ENCODE measurements at regions not wholly inside any gene's neighbourhood (a gene's known extent, or its start where the extent isn't known, plus 50 kb on each side); places are given as distances from the start of the nearest gene placed in this dataset.
"Not testable (repeated sequence)": the region's sequence is repeated elsewhere in the genome, so short reads cannot be mapped to it uniquely, and the experiment has no call there.

DNA sequence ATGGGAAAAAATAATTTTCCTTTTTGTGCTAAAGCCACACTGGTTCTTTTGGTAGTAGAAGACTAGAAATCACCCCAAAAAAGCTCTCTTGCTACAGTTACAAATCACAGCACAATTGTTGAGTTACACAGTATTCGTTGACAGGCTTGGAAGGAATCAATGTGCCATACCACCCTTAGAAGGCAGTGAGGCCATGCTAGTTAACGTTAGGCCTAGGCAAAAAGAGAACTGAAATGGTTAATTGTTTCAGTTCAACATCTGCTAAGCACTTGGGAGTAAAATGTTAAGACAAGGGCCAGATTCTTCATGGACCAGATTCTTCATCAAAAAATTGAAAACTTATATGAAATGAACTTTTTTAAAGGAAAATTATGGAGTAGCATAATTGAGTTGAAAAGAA is 626.2 kb downstream of the UTRN start:
- TF ChIP-seq, protein P1, sequence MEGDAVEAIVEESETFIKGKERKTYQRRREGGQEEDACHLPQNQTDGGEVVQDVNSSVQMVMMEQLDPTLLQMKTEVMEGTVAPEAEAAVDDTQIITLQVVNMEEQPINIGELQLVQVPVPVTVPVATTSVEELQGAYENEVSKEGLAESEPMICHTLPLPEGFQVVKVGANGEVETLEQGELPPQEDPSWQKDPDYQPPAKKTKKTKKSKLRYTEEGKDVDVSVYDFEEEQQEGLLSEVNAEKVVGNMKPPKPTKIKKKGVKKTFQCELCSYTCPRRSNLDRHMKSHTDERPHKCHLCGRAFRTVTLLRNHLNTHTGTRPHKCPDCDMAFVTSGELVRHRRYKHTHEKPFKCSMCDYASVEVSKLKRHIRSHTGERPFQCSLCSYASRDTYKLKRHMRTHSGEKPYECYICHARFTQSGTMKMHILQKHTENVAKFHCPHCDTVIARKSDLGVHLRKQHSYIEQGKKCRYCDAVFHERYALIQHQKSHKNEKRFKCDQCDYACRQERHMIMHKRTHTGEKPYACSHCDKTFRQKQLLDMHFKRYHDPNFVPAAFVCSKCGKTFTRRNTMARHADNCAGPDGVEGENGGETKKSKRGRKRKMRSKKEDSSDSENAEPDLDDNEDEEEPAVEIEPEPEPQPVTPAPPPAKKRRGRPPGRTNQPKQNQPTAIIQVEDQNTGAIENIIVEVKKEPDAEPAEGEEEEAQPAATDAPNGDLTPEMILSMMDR (IDR thresholded peaks at IDR 0.05) = no peak
- no peak for TF ChIP-seq ZFX (IDR thresholded peaks at IDR 0.05; ENCODE audit: borderline replicate concordance)
- H3K27ac ChIP-seq = no peak overlapping the region

DNA sequence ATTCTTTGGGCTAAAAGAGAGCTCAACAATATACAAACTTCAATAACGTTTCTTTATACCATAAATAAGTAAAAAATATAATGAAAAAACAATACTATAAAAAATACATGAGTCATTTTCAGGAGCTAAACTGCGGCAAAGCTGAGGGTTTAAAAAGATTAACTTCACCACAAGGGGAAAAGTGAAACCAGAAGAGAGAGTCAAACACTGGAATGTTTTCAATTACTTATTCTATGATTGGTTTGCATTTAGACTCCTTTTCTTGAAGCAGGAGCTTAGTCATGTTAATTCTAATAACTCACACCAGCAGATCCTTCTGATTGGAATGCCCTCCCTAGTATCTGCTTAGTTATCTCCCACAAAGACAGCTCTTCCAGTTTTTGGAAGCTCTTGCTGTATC is 627.3 kb downstream of the UTRN start:
- no peak overlapping the region for H3K27ac ChIP-seq
- no peak for TF ChIP-seq ZFX (IDR thresholded peaks at IDR 0.05; ENCODE audit: borderline replicate concordance)
- TF ChIP-seq, protein P1 (IDR thresholded peaks at IDR 0.05) = no peak

DNA sequence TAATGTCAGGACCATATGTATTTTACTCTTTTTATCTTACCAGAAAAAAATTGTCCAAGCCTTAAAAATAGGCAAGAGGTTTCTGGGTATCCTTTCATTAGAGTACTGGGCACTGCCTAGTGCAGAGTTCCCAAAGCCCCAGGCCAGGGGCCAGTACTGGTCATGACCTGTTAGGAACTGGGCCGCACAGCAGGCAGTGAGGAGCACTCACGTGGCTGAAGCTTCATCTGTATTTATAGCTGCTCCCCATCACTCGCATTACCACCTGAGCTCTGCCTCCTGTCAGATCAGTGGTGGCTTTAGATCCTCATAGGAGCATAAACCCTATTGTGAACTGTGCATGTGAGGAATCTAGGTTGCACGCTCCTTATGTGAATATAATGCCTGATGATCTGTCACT is 632.9 kb downstream of the UTRN start:
- TF ChIP-seq ZFX (IDR thresholded peaks at IDR 0.05; ENCODE audit: borderline replicate concordance) = no peak
- TF ChIP-seq, protein P1 (IDR thresholded peaks at IDR 0.05) = no peak
- H3K27ac ChIP-seq = no peak overlapping the region

DNA sequence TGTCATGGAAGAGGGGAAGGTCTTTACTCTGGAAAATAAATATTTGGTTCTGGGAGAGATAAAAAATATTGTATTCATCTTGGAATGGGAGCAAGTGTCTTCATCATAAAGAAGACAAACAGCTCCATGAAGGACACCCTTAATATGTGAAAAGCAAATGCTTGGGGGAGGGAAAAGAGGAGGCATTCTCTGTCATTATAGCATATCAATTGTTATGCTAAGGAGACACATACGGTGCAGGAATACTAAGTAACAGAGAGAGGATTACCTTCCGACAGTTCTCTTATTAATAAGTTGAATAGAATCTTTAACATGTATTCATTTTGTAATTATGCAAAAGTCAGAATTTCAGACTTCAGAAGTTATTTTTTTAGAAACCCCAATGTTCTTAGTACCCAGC is 634.4 kb downstream of the UTRN start:
- no peak for TF ChIP-seq ZFX (IDR thresholded peaks at IDR 0.05; ENCODE audit: borderline replicate concordance)
- TF ChIP-seq, protein P1 (IDR thresholded peaks at IDR 0.05) = no peak
- peak overlapping the region; percentile 29; the same call in 1 of the 2 replicates for H3K27ac ChIP-seq

DNA sequence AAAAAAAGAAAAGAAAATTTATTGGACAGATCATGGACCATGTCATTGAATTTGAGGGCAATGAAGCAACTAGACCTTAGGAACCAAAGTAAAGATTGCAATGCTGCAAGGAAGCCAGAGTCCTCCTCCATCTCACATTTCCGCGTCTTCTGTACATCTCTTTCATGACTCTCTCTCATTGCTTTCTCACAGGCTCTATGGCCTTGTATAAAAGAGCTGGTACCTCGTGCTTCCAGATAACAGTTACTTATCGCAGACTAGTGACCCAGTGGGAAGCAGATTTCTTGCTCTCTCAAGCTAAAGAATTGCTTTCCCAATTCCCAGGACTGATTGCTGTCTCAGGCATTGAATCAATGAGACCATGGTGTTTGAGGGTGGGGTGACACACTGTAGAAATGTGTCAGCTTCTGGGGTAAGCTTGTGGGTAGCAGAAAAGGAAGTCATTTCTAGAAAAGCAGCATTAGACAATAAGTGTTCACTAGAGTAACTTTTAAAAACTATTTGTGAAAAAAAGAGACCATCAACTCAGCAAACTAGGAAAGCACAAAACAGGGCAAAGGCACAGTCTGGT is 635.3 kb downstream of the UTRN start:
- no peak overlapping the region for H3K27ac ChIP-seq
- TF ChIP-seq ZFX (IDR thresholded peaks at IDR 0.05; ENCODE audit: borderline replicate concordance) = no peak

DNA sequence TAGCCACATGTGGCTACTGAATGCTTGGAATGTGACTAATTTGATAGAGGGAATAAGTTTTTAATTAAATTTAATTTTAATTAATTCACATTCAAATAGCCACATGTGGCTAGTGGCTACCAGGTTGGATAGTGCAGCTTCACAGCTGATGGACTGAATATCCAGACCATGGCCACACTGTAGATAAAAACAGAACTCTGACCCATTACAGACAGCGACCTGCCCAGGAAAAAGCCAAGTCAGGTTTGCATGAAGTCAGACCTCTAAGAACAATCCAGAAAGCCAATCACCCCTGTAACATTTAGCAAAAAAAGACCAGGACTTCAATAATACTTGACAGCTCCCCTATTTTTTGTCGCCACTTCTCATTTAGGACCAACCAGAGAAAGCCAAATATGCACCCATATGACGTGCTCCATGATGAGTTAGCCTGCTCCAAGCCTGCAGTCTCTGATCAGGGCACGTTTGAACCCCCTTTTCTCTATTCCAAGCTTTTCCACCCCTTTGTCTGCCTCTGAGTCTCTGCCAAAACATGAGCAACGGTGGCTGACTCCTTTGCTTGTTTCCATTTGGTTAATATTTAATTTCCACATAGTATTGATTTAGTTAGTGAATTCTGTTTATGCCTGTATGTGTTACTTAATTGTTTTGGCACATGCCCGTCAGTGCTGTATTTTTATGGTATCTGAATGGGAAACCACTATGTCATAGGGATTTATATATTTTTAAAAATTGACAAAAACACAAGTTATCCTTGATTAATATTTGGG is 636.3 kb downstream of the UTRN start:
- H3K27ac ChIP-seq = no peak overlapping the region
- TF ChIP-seq, protein P1 (IDR thresholded peaks at IDR 0.05) = no peak
- TF ChIP-seq ZFX (IDR thresholded peaks at IDR 0.05; ENCODE audit: borderline replicate concordance) = no peak

DNA sequence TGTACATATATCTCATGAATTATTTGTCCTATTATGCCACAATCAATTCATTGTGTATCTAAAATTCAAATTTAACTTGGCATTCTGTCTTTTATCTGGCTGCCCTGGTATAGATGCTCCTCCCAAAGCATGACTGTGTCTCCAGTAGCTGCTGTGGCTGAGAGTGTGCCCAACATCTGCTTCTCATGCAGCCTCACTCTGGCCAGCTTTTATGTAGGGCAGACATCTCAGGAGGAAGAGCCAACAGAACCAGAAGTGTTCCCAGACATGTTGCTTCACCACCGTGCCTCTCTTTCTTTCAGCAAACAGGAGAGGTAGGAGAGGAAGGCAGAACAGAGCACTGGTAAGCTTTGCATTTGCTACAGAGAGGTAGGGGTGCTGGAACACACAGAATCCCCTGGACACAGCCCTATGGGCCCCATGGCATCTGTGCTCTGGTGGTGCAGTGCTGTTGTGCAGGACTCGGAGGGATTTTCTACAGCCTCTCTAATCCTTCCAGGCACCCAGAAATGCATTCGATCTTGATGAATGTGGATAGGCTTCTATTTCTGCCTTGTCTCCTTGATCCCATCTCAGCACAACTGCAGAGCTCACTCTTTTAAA is 637.1 kb downstream of the UTRN start:
- H3K27ac ChIP-seq = no peak overlapping the region
- TF ChIP-seq, protein P1 (IDR thresholded peaks at IDR 0.05) = no peak
- TF ChIP-seq ZFX (IDR thresholded peaks at IDR 0.05; ENCODE audit: borderline replicate concordance) = no peak

DNA sequence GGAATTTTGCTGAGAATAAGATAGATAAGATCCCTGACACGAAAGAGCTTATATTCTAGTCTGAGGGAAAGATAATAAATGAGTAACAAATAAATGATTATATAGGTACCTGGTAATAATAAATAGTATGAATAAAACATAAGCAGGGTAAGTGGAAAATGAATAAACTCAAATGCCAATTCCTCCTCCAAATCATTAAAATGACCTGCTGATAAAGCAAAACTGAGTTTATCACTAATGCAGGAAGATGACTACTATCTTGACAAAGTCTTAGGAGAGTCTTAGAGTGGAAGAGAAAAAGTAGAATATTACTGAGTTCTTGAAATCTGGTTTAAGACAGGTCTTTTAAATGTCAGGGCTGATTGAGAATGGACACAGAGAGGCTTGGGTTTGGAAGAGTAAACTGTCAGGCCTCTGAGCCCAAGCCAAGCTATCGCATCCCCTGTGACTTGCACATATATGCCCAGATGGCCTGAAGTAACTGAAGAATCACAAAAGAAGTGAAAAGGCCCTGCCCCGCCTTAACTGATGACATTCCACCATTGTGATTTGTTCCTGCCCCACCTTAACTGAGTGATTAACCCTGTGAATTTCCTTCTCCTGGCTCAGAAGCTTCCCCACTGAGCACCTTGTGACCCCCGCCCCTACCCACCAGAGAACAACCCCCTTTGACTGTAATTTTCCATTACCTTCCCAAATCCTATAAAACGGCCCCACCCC is 637.8 kb downstream of the UTRN start:
- not testable (repeated sequence) for H3K27ac ChIP-seq

DNA sequence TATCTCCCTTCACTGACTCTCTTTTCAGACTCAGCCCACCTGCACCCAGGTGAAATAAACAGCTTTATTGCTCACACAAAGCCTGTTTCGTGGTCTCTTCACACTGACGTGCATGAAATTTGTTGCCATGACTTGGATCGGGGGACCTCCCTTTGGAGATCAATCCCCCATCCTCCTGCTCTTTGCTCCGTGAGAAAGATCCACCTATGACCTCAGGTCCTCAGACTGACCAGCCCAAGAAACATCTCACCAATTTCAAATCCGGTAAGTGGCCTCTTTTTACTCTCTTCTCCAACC is 638.3 kb downstream of the UTRN start:
- not testable (repeated sequence) for H3K27ac ChIP-seq

Measured in 22Rv1 (cell line).